ENCODE measurements at regions not wholly inside any gene's neighbourhood (a gene's known extent, or its start where the extent isn't known, plus 50 kb on each side); places are given as distances from the start of the nearest gene placed in this dataset.
"Not testable (repeated sequence)": the region's sequence is repeated elsewhere in the genome, so short reads cannot be mapped to it uniquely, and the experiment has no call there.

GRCh38 chr2:91989781-91990180 lies 2881.4 kb upstream of the TEKT4 start:
- CTCF ChIA-PET; POLR2A ChIA-PET; DNase-seq (ENCODE audit: low read depth, low spot score); H3K4me3 ChIP-seq (ENCODE audit: low read depth, low read length); H3K27ac ChIP-seq (ENCODE audit: low read depth, low read length); H3K27me3 ChIP-seq (ENCODE audit: control insufficient read depth, insufficient read depth, low read length): not testable (repeated sequence)
- peaks cover 18% of the 10 kb centered on the region for H3K9me3 ChIP-seq (ENCODE audit: control insufficient read depth, insufficient read depth, low read length)

- H3K9me3 ChIP-seq (ENCODE audit: control insufficient read depth, insufficient read depth, low read length); POLR2A ChIA-PET; H3K27ac ChIP-seq (ENCODE audit: low read depth, low read length); H3K27me3 ChIP-seq (ENCODE audit: control insufficient read depth, insufficient read depth, low read length); H3K4me3 ChIP-seq (ENCODE audit: low read depth, low read length); CTCF ChIA-PET; DNase-seq (ENCODE audit: low read depth, low spot score): not testable (repeated sequence)
Measured at GRCh38 chr2:92006557-92006956, 2864.7 kb upstream of the TEKT4 start.

All from AG04450 (cell line).